GM23338 (cell line): ENCODE measurements at regions not wholly inside any gene's neighbourhood (a gene's known extent, or its start where the extent isn't known, plus 50 kb on each side); places are given as distances from the start of the nearest gene placed in this dataset.

ENCODE experiments used
- EZH2 ChIP-seq: fragments of 200-600 bp; sonication (generic); IDR thresholded peaks from one replicate; pipeline ENCODE4 v1.8.0; 2017; ENCODE audit warnings: antibody characterized with exemption, mild to moderate bottlenecking, low read depth; ENCODE audit not compliant: unreplicated experiment
- POLR2AphosphoS5 ChIP-seq: IDR thresholded peaks from 2 replicates; pipeline ENCODE4 v1.6.1; 2016; ENCODE audit warnings: antibody characterized with exemption, low read depth
- ZNF114 ChIP-seq: fragments of 250-450 bp; sonication (Bioruptor Pico); IDR thresholded peaks from 2 replicates; pipeline ENCODE4 v1.5.0; 2020; ENCODE audit warnings: mild to moderate bottlenecking, moderate library complexity
- TF ChIP-seq, protein P1 (sequence below): IDR thresholded peaks from one replicate; pipeline ENCODE4 v1.6.1; 2018; ENCODE audit warnings: antibody characterized with exemption; ENCODE audit not compliant: unreplicated experiment
- TF ChIP-seq, protein P2 (sequence below), 2 experiments: fragments of 200-600 bp in 1 of 2; sonication (generic) in 1 of 2; conservative IDR thresholded peaks; 2 replicates each; pipeline versions ENCODE4 v1.5.1 to v1.6.1; 2016 to 2017; ENCODE audit warnings: antibody characterized with exemption in 2 of 2, low read depth in 2 of 2, mild to moderate bottlenecking in 2 of 2, moderate library complexity in 1 of 2

DNA sequence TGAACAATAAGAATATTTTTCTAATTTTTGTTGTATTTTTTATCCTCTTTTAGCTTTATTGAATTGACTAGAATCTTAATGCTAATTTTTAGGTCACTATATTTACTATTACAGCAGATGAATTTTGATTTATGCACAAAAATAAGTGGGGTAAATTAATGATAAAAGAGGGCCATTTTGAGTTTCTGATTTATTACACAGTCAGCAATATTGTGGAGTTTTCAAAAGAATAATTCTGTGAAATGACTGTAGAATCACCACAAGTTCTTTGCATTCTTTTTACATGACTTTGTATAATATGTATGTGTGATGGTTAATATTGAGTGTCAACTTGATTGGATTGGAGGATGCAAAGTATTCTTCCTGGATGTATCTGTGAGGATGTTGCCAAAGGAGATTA lies 812.4 kb upstream of the DPPA4 start:
- TF ChIP-seq EZH2: no peak
- TF ChIP-seq, protein P1, sequence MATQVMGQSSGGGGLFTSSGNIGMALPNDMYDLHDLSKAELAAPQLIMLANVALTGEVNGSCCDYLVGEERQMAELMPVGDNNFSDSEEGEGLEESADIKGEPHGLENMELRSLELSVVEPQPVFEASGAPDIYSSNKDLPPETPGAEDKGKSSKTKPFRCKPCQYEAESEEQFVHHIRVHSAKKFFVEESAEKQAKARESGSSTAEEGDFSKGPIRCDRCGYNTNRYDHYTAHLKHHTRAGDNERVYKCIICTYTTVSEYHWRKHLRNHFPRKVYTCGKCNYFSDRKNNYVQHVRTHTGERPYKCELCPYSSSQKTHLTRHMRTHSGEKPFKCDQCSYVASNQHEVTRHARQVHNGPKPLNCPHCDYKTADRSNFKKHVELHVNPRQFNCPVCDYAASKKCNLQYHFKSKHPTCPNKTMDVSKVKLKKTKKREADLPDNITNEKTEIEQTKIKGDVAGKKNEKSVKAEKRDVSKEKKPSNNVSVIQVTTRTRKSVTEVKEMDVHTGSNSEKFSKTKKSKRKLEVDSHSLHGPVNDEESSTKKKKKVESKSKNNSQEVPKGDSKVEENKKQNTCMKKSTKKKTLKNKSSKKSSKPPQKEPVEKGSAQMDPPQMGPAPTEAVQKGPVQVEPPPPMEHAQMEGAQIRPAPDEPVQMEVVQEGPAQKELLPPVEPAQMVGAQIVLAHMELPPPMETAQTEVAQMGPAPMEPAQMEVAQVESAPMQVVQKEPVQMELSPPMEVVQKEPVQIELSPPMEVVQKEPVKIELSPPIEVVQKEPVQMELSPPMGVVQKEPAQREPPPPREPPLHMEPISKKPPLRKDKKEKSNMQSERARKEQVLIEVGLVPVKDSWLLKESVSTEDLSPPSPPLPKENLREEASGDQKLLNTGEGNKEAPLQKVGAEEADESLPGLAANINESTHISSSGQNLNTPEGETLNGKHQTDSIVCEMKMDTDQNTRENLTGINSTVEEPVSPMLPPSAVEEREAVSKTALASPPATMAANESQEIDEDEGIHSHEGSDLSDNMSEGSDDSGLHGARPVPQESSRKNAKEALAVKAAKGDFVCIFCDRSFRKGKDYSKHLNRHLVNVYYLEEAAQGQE: no peak
- TF ChIP-seq POLR2AphosphoS5: no peak
- TF ChIP-seq, protein P2, sequence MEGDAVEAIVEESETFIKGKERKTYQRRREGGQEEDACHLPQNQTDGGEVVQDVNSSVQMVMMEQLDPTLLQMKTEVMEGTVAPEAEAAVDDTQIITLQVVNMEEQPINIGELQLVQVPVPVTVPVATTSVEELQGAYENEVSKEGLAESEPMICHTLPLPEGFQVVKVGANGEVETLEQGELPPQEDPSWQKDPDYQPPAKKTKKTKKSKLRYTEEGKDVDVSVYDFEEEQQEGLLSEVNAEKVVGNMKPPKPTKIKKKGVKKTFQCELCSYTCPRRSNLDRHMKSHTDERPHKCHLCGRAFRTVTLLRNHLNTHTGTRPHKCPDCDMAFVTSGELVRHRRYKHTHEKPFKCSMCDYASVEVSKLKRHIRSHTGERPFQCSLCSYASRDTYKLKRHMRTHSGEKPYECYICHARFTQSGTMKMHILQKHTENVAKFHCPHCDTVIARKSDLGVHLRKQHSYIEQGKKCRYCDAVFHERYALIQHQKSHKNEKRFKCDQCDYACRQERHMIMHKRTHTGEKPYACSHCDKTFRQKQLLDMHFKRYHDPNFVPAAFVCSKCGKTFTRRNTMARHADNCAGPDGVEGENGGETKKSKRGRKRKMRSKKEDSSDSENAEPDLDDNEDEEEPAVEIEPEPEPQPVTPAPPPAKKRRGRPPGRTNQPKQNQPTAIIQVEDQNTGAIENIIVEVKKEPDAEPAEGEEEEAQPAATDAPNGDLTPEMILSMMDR (conservative IDR thresholded peaks at IDR 0.05; ENCODE audit: low read depth in 2 of 2): no peak
- TF ChIP-seq ZNF114 (CRISPR knock-in tag): no peak
